DOHH2 (cell line): ENCODE measurements at regions not wholly inside any gene's neighbourhood (a gene's known extent, or its start where the extent isn't known, plus 50 kb on each side); places are given as distances from the start of the nearest gene placed in this dataset.

Experiments
- H3F3A ChIP-seq: fragments of 200-600 bp; sonication (generic), shearing (Covaris generic); 2 replicates; pipeline ENCODE4 v1.6.0; 2016; ENCODE audit warnings: antibody characterized with exemption, mild to moderate bottlenecking; ENCODE audit not compliant: control insufficient read depth, insufficient read depth
- H3K27ac ChIP-seq: fragments of 200-600 bp; sonication (generic); 2 replicates; pipeline ENCODE4 v1.5.1; 2014; ENCODE audit warnings: low read depth, mild to moderate bottlenecking, low read length, moderate library complexity
- H3K27me3 ChIP-seq: fragments of 200-600 bp; sonication (generic); 2 replicates; pipeline ENCODE4 v1.6.1; 2014; ENCODE audit warnings: mild to moderate bottlenecking, low read length, mixed read lengths; ENCODE audit not compliant: control insufficient read depth
- H3K36me3 ChIP-seq: fragments of 200-600 bp; sonication (generic); 2 replicates; pipeline ENCODE4 v1.6.1; 2014; ENCODE audit warnings: mild to moderate bottlenecking, low read length, moderate library complexity, mixed read lengths; ENCODE audit not compliant: control insufficient read depth
- H3K4me1 ChIP-seq: fragments of 200-600 bp; sonication (generic); 2 replicates; pipeline ENCODE4 v1.6.1; 2014; ENCODE audit warnings: mild to moderate bottlenecking, low read length, mixed read lengths; ENCODE audit not compliant: control insufficient read depth
- H3K4me2 ChIP-seq: fragments of 200-600 bp; sonication (generic); 2 replicates; pipeline ENCODE4 v1.6.0; 2014; ENCODE audit warnings: mild to moderate bottlenecking, low read length, moderate library complexity
- H3K4me3 ChIP-seq: fragments of 200-600 bp; sonication (generic); 2 replicates; pipeline ENCODE4 v1.5.1; 2014; ENCODE audit warnings: mild to moderate bottlenecking, low read length, mixed read lengths
- H3K79me2 ChIP-seq: fragments of 200-600 bp; sonication (generic); 2 replicates; pipeline ENCODE4 v1.6.1; 2014; ENCODE audit warnings: mild to moderate bottlenecking, low read length, mixed read lengths; ENCODE audit not compliant: control insufficient read depth
- H3K9me2 ChIP-seq: fragments of 200-600 bp; sonication (generic); replicated peaks from 2 replicates; pipeline ENCODE4 v1.6.1; 2014; ENCODE audit warnings: mild to moderate bottlenecking, low read length, mixed read lengths; ENCODE audit not compliant: control insufficient read depth
- H3K9me3 ChIP-seq: fragments of 200-600 bp; sonication (generic); 2 replicates; pipeline ENCODE4 v1.6.1; 2014; ENCODE audit warnings: antibody characterized with exemption, low read length, mixed read lengths; ENCODE audit not compliant: control insufficient read depth, insufficient read depth
- H4K20me1 ChIP-seq: fragments of 200-600 bp; sonication (generic); 2 replicates; pipeline ENCODE4 v1.6.0; 2014; ENCODE audit warnings: low read depth, mild to moderate bottlenecking, antibody characterized with exemption, low read length, moderate library complexity; ENCODE audit not compliant: control insufficient read depth, insufficient read depth
- CTCF ChIP-seq: fragments of 200-600 bp; sonication (generic); IDR thresholded peaks from one replicate; pipeline ENCODE4 v1.5.1; 2014; ENCODE audit warnings: antibody characterized with exemption, mild to moderate bottlenecking, low read depth, low read length; ENCODE audit not compliant: poor library complexity, severe bottlenecking
- EZH2phosphoT487 ChIP-seq: fragments of 200-600 bp; sonication (generic); IDR thresholded peaks from 2 replicates; pipeline ENCODE4 v1.6.1; 2017; ENCODE audit warnings: borderline replicate concordance, mild to moderate bottlenecking, antibody characterized with exemption, low read length, moderate library complexity, mixed read lengths

- Histone ChIP-seq H3K4me3 (no peak overlapping the region), H3K36me3 (no peaks in the 10 kb centered on the region), H3K4me2 (no peak overlapping the region), H3K27ac (no peak overlapping the region), H3F3A (no peaks in the 10 kb centered on the region), H3K27me3 (no peaks in the 10 kb centered on the region), H3K9me3 (no peaks in the 10 kb centered on the region), H3K9me2 (no peaks in the 10 kb centered on the region), H3K79me2 (no peaks in the 10 kb centered on the region), H4K20me1 (no peaks in the 10 kb centered on the region), H3K4me1 (no peaks in the 10 kb centered on the region)
- no peak for TF ChIP-seq EZH2phosphoT487
- TF ChIP-seq CTCF = no peak
Measured at GRCh38 chr3:80753021-80753420, 985.2 kb upstream of the ROBO1 start.

- H3K4me2 ChIP-seq = no peak overlapping the region
- no peaks in the 10 kb centered on the region for H3K9me3 ChIP-seq
- no peak overlapping the region for H3K27ac ChIP-seq
- TF ChIP-seq EZH2phosphoT487 = no peak
- no peak for TF ChIP-seq CTCF
- H3K4me3 ChIP-seq = no peak overlapping the region
- no peaks in the 10 kb centered on the region for H3K4me1 ChIP-seq
- no peaks in the 10 kb centered on the region for H4K20me1 ChIP-seq
- H3F3A ChIP-seq = no peaks in the 10 kb centered on the region
- no peaks in the 10 kb centered on the region for H3K36me3 ChIP-seq
- H3K27me3 ChIP-seq = no peaks in the 10 kb centered on the region
- no peaks in the 10 kb centered on the region for H3K79me2 ChIP-seq
- H3K9me2 ChIP-seq = no peaks in the 10 kb centered on the region
Measured at GRCh38 chr3:80750637-80751036, 982.8 kb upstream of the ROBO1 start.

- Histone ChIP-seq H3F3A (no peaks in the 10 kb centered on the region), H3K4me2 (no peak overlapping the region), H3K9me2 (no peaks in the 10 kb centered on the region)
Measured at GRCh38 chr3:80734920-80735319, 967.1 kb upstream of the ROBO1 start.

More at GRCh38 chr3:80734920-80735319, 967.1 kb upstream of the ROBO1 start:
- H3K9me3 ChIP-seq = no peaks in the 10 kb centered on the region
- TF ChIP-seq CTCF = no peak
- no peak for TF ChIP-seq EZH2phosphoT487
- H3K36me3 ChIP-seq = no peaks in the 10 kb centered on the region
- H4K20me1 ChIP-seq = no peaks in the 10 kb centered on the region
- H3K4me3 ChIP-seq = no peak overlapping the region
- H3K79me2 ChIP-seq = no peaks in the 10 kb centered on the region
- H3K27me3 ChIP-seq = no peaks in the 10 kb centered on the region
- H3K27ac ChIP-seq = no peak overlapping the region
- H3K4me1 ChIP-seq = no peaks in the 10 kb centered on the region
